ENCODE measurements at regions not wholly inside any gene's neighbourhood (a gene's known extent, or its start where the extent isn't known, plus 50 kb on each side); places are given as distances from the start of the nearest gene placed in this dataset.

GRCh38 chr12:28827861-28828260 is 321.2 kb upstream of the FAR2 start:
- no peaks in the 10 kb centered on the region for H3K9me3 Mint-ChIP-seq (ENCODE audit: unreplicated experiment)
- DNase-seq, result no peak
- Histone ChIP-seq H3K36me3 (ENCODE audit: control insufficient read depth, insufficient read depth, low read length) (no peaks in the 10 kb centered on the region), H3K9me3 (no peaks in the 10 kb centered on the region; the same call in 1 of the 2 replicates), H3K27me3 (replicated peaks; ENCODE audit: control insufficient read depth, insufficient read depth, low read length) (no peaks in the 10 kb centered on the region), H3K4me1 (0 out of 2 replicates have a peak, but pooled peaks cover 5% of the 10 kb centered on the region), H3K4me3 (ENCODE audit: low read depth, low read length) (no peak overlapping the region)
- ChIA-PET CTCF (no interaction called here), POLR2A (no interaction called here)
- H3K27me3 Mint-ChIP-seq (ENCODE audit: insufficient read depth, unreplicated experiment), result peaks cover 6% of the 10 kb centered on the region
- H3K4me3 Mint-ChIP-seq (ENCODE audit: unreplicated experiment), result no peak overlapping the region
- TF ChIP-seq, protein P1, sequence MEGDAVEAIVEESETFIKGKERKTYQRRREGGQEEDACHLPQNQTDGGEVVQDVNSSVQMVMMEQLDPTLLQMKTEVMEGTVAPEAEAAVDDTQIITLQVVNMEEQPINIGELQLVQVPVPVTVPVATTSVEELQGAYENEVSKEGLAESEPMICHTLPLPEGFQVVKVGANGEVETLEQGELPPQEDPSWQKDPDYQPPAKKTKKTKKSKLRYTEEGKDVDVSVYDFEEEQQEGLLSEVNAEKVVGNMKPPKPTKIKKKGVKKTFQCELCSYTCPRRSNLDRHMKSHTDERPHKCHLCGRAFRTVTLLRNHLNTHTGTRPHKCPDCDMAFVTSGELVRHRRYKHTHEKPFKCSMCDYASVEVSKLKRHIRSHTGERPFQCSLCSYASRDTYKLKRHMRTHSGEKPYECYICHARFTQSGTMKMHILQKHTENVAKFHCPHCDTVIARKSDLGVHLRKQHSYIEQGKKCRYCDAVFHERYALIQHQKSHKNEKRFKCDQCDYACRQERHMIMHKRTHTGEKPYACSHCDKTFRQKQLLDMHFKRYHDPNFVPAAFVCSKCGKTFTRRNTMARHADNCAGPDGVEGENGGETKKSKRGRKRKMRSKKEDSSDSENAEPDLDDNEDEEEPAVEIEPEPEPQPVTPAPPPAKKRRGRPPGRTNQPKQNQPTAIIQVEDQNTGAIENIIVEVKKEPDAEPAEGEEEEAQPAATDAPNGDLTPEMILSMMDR (IDR thresholded peaks at IDR 0.05; ENCODE audit: insufficient read depth in 1 of 2, low read depth in 1 of 2, low read length in 1 of 2, severe bottlenecking in 1 of 2, unreplicated experiment in 1 of 2), result no peak
- BruUV-seq (replicated peaks), result no TSS peak
- H3K27ac Mint-ChIP-seq (ENCODE audit: unreplicated experiment), result no peak overlapping the region
- no peaks in the 10 kb centered on the region for H3K36me3 Mint-ChIP-seq (ENCODE audit: insufficient read depth, unreplicated experiment)
- intact Hi-C loops (cut with micrococcal nuclease; ENCODE audit: unreplicated experiment), result no loop called here
- peaks cover 9% of the 10 kb centered on the region for H3K4me1 Mint-ChIP-seq (ENCODE audit: low read depth, unreplicated experiment)

DNA sequence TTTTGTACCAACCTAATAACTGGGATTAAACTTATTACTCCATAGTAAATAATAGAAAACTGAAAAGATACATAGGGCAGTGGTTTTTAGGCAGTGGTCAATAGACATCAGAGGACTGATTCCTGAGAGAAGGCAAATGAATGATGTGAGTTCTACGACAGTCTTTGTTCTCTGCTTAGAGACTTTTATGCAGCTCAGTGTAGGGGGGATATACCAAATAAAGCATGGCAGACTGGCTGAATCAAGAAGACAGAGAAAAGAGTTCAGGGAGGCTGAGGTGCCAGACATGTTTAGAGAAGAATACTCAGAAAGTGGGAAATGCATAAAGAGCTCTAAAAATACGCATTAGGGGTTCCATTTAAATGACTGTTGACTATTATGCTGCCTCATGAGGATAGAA is 320.8 kb upstream of the FAR2 start:
- Mint-ChIP-seq H3K27me3 (ENCODE audit: insufficient read depth, unreplicated experiment) (peaks cover 6% of the 10 kb centered on the region), H3K9me3 (ENCODE audit: unreplicated experiment) (no peaks in the 10 kb centered on the region), H3K36me3 (ENCODE audit: insufficient read depth, unreplicated experiment) (no peaks in the 10 kb centered on the region), H3K4me3 (ENCODE audit: unreplicated experiment) (no peak overlapping the region), H3K27ac (ENCODE audit: unreplicated experiment) (no peak overlapping the region), H3K4me1 (ENCODE audit: low read depth, unreplicated experiment) (peaks cover 9% of the 10 kb centered on the region)
- H3K4me3 ChIP-seq (ENCODE audit: low read depth, low read length), result no peak overlapping the region
- no peak for DNase-seq
- H3K27me3 ChIP-seq (replicated peaks; ENCODE audit: control insufficient read depth, insufficient read depth, low read length), result no peaks in the 10 kb centered on the region
- intact Hi-C loops (cut with micrococcal nuclease; ENCODE audit: unreplicated experiment), result no loop called here
- H3K4me1 ChIP-seq, result 0 out of 2 replicates have a peak, but pooled peaks cover 5% of the 10 kb centered on the region
- no peaks in the 10 kb centered on the region for H3K36me3 ChIP-seq (ENCODE audit: control insufficient read depth, insufficient read depth, low read length)
- no peaks in the 10 kb centered on the region; the same call in 1 of the 2 replicates for H3K9me3 ChIP-seq
- TF ChIP-seq, protein P1 (IDR thresholded peaks at IDR 0.05; ENCODE audit: insufficient read depth in 1 of 2, low read depth in 1 of 2, low read length in 1 of 2, severe bottlenecking in 1 of 2, unreplicated experiment in 1 of 2), result no peak
- ChIA-PET CTCF (no interaction called here), POLR2A (no interaction called here)
- BruUV-seq (replicated peaks), result no TSS peak

GRCh38 chr12:28830491-28830890 is 318.6 kb upstream of the FAR2 start:
- no peaks in the 10 kb centered on the region for H3K36me3 Mint-ChIP-seq (ENCODE audit: insufficient read depth, unreplicated experiment)
- peaks cover under 1% of the 10 kb centered on the region for H3K27me3 Mint-ChIP-seq (ENCODE audit: insufficient read depth, unreplicated experiment)
- POLR2A ChIA-PET, result no interaction called here
- BruUV-seq (replicated peaks), result no TSS peak
- H3K27ac Mint-ChIP-seq (ENCODE audit: unreplicated experiment), result no peak overlapping the region
- intact Hi-C loops (cut with micrococcal nuclease; ENCODE audit: unreplicated experiment), result no loop called here
- Histone ChIP-seq H3K9me3 (no peaks in the 10 kb centered on the region; the same call in 1 of the 2 replicates), H3K4me3 (ENCODE audit: low read depth, low read length) (no peak overlapping the region), H3K27me3 (replicated peaks; ENCODE audit: control insufficient read depth, insufficient read depth, low read length) (no peaks in the 10 kb centered on the region), H3K4me1 (0 out of 2 replicates have a peak, but pooled peaks cover 5% of the 10 kb centered on the region), H3K36me3 (ENCODE audit: control insufficient read depth, insufficient read depth, low read length) (no peaks in the 10 kb centered on the region)
- CTCF ChIA-PET, result no interaction called here
- DNase-seq, result no peak
- TF ChIP-seq, protein P1 (IDR thresholded peaks at IDR 0.05; ENCODE audit: insufficient read depth in 1 of 2, low read depth in 1 of 2, low read length in 1 of 2, severe bottlenecking in 1 of 2, unreplicated experiment in 1 of 2), result no peak
- no peak overlapping the region for H3K4me3 Mint-ChIP-seq (ENCODE audit: unreplicated experiment)
- H3K4me1 Mint-ChIP-seq (ENCODE audit: low read depth, unreplicated experiment), result peaks cover 9% of the 10 kb centered on the region
- no peaks in the 10 kb centered on the region for H3K9me3 Mint-ChIP-seq (ENCODE audit: unreplicated experiment)
